Astrocyte (in vitro differentiated cells and primary cell): ENCODE measurements at regions not wholly inside any gene's neighbourhood (a gene's known extent, or its start where the extent isn't known, plus 50 kb on each side); places are given as distances from the start of the nearest gene placed in this dataset.

Experiments
- DNase-seq: peaks from one replicate; pipeline ENCODE4 v3.0.0-alpha.2; 2010; ENCODE audit warnings: low read depth
- FAIRE-seq: peaks from 2 replicates; lab custom pipeline; 2011; peaks lifted over from hg19 to GRCh38; lab: Jason Lieb, UNC
- H2AFZ ChIP-seq: 2 replicates; pipeline ENCODE4 v1.6.0; 2012; ENCODE audit warnings: low read depth, low read length, inconsistent platforms
- H3K27ac ChIP-seq: 2 replicates; pipeline ENCODE4 v1.5.1; 2011; ENCODE audit warnings: low read depth, low read length, inconsistent platforms
- H3K27me3 ChIP-seq: 2 replicates; pipeline ENCODE4 v1.6.0; 2011; ENCODE audit warnings: low read length, inconsistent platforms; ENCODE audit not compliant: insufficient read depth
- H3K36me3 ChIP-seq: 2 replicates; pipeline ENCODE4 v1.5.1; 2011; ENCODE audit warnings: low read length, inconsistent platforms; ENCODE audit not compliant: insufficient read depth
- H3K4me1 ChIP-seq: 2 replicates; pipeline ENCODE4 v1.5.1; 2011; ENCODE audit warnings: low read length, inconsistent platforms; ENCODE audit not compliant: insufficient read depth
- H3K4me2 ChIP-seq: 2 replicates; pipeline ENCODE4 v1.6.0; 2012; ENCODE audit warnings: low read length, inconsistent platforms
- H3K4me3 ChIP-seq: 2 replicates; pipeline ENCODE4 v1.5.1; 2011; ENCODE audit warnings: low read depth, mild to moderate bottlenecking, low read length, inconsistent platforms; ENCODE audit not compliant: insufficient read depth
- H3K79me2 ChIP-seq: 2 replicates; pipeline ENCODE4 v1.6.0; 2012; ENCODE audit warnings: mild to moderate bottlenecking, low read length, inconsistent platforms; ENCODE audit not compliant: insufficient read depth
- H3K9ac ChIP-seq: 2 replicates; pipeline ENCODE4 v1.6.0; 2012; ENCODE audit warnings: mild to moderate bottlenecking, low read length, inconsistent platforms
- H3K9me3 ChIP-seq: 2 replicates; pipeline ENCODE4 v1.5.1; 2012; ENCODE audit warnings: low read depth, mild to moderate bottlenecking, low read length, inconsistent platforms; ENCODE audit not compliant: insufficient read depth
- H4K20me1 ChIP-seq: 2 replicates; pipeline ENCODE4 v1.6.0; 2012; ENCODE audit warnings: low read length, inconsistent platforms; ENCODE audit not compliant: insufficient read depth
- H3K27ac Mint-ChIP-seq: one replicate; pipeline ENCODE4 v1.8.0; 2021; ENCODE audit warnings: mild to moderate bottlenecking, mixed read lengths; ENCODE audit not compliant: unreplicated experiment
- H3K27me3 Mint-ChIP-seq: one replicate; pipeline ENCODE4 v1.8.0; 2021; ENCODE audit warnings: low read depth, mixed read lengths; ENCODE audit not compliant: unreplicated experiment
- H3K36me3 Mint-ChIP-seq: one replicate; pipeline ENCODE4 v1.8.0; 2021; ENCODE audit warnings: low read depth, mixed read lengths; ENCODE audit not compliant: unreplicated experiment
- H3K4me1 Mint-ChIP-seq: one replicate; pipeline ENCODE4 v1.8.0; 2021; ENCODE audit warnings: low read depth, mixed read lengths; ENCODE audit not compliant: unreplicated experiment
- H3K4me3 Mint-ChIP-seq: one replicate; pipeline ENCODE4 v1.8.0; 2021; ENCODE audit warnings: mild to moderate bottlenecking, moderate library complexity, mixed read lengths; ENCODE audit not compliant: unreplicated experiment
- H3K9me3 Mint-ChIP-seq: one replicate; pipeline ENCODE4 v1.8.0; 2021; ENCODE audit warnings: mild to moderate bottlenecking, mixed read lengths; ENCODE audit not compliant: unreplicated experiment
- CTCF ChIP-seq: IDR thresholded peaks from 2 replicates; pipeline ENCODE4 v1.5.1; 2011; ENCODE audit warnings: low read depth, mild to moderate bottlenecking, inconsistent platforms, low read length, moderate library complexity; ENCODE audit not compliant: insufficient read depth
- EZH2 ChIP-seq: IDR thresholded peaks from 2 replicates; pipeline ENCODE4 v1.6.1; 2012; ENCODE audit warnings: mild to moderate bottlenecking, low read length, inconsistent platforms; ENCODE audit not compliant: insufficient read depth

- H3K9me3 Mint-ChIP-seq: no peaks in the 10 kb centered on the region
These were observed 682.6 kb downstream of the HS3ST4 start for GRCh38 chr16:26374279-26374925.

DNA sequence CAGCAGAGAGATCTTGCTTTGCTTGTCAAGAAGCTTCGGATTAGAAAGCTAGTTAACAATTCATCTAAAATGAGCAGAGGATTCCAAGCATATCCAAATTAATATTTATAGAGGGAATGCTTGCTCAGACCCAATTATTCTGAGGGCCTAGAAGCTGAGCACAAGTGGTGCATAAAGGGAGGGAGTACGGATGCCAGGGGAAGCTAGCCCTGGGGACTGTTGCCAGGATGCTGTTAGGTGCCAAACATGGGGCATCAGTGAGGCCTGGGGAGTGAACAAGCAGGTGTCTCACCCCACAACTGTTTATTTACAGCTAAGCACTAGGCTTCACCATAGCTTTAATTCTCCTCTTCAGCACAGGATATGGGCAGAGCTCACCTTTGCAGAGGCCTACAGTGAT lies 684.1 kb upstream of the C16orf82 start:
- H3K9me3 ChIP-seq: peaks cover 10% of the 10 kb centered on the region
- peaks cover 4% of the 10 kb centered on the region for H3K9me3 Mint-ChIP-seq
- H3K4me3 ChIP-seq: no peak overlapping the region
- no peak overlapping the region for H2AFZ ChIP-seq
- no peaks in the 10 kb centered on the region for H4K20me1 ChIP-seq
- H3K4me1 Mint-ChIP-seq: no peaks in the 10 kb centered on the region
- TF ChIP-seq CTCF (no peak), EZH2 (no peak)
- H3K36me3 Mint-ChIP-seq: no peaks in the 10 kb centered on the region
- H3K36me3 ChIP-seq: no peaks in the 10 kb centered on the region
- no peaks in the 10 kb centered on the region for H3K27me3 Mint-ChIP-seq
- H3K4me1 ChIP-seq: no peaks in the 10 kb centered on the region
- no peak overlapping the region for H3K9ac ChIP-seq
- H3K27me3 ChIP-seq: no peaks in the 10 kb centered on the region
- FAIRE-seq (no peak), DNase-seq (no peak)
- H3K79me2 ChIP-seq: no peaks in the 10 kb centered on the region
- H3K27ac ChIP-seq: no peak overlapping the region
- H3K4me2 ChIP-seq: no peak overlapping the region
- H3K4me3 Mint-ChIP-seq: no peak overlapping the region
- H3K27ac Mint-ChIP-seq: no peak overlapping the region

More at GRCh38 chr16:26374279-26374925, 682.6 kb downstream of the HS3ST4 start:
- FAIRE-seq (no peak), DNase-seq (no peak)
- Histone ChIP-seq H3K4me3 (no peak overlapping the region), H3K36me3 (no peaks in the 10 kb centered on the region), H3K9me3 (peaks cover 16% of the 10 kb centered on the region), H3K4me1 (no peaks in the 10 kb centered on the region), H3K4me2 (no peak overlapping the region), H3K27ac (no peak overlapping the region), H2AFZ (no peak overlapping the region), H4K20me1 (no peaks in the 10 kb centered on the region), H3K9ac (no peak overlapping the region), H3K79me2 (no peaks in the 10 kb centered on the region), H3K27me3 (no peaks in the 10 kb centered on the region)
- Mint-ChIP-seq H3K4me3 (no peak overlapping the region), H3K27me3 (no peaks in the 10 kb centered on the region), H3K27ac (no peak overlapping the region), H3K36me3 (no peaks in the 10 kb centered on the region), H3K4me1 (no peaks in the 10 kb centered on the region)
- TF ChIP-seq EZH2 (no peak), CTCF (no peak)

GRCh38 chr16:26386096-26386495 lies 680.6 kb upstream of the C16orf82 start:
- no peak overlapping the region for H3K4me3 ChIP-seq
- no peak overlapping the region for H2AFZ ChIP-seq
- H4K20me1 ChIP-seq: no peaks in the 10 kb centered on the region
- no peak overlapping the region for H3K27ac Mint-ChIP-seq
- no peak for FAIRE-seq
- no peak overlapping the region for H3K4me2 ChIP-seq
- H3K36me3 Mint-ChIP-seq: no peaks in the 10 kb centered on the region
- H3K4me1 Mint-ChIP-seq: no peaks in the 10 kb centered on the region
- DNase-seq: no peak
- no peak overlapping the region for H3K4me3 Mint-ChIP-seq
- H3K9me3 Mint-ChIP-seq: no peaks in the 10 kb centered on the region
- no peaks in the 10 kb centered on the region for H3K27me3 ChIP-seq
- TF ChIP-seq CTCF (no peak), EZH2 (no peak)
- H3K27ac ChIP-seq: no peak overlapping the region
- no peaks in the 10 kb centered on the region for H3K4me1 ChIP-seq
- peaks cover 5% of the 10 kb centered on the region for H3K9me3 ChIP-seq
- H3K9ac ChIP-seq: no peak overlapping the region
- no peaks in the 10 kb centered on the region for H3K36me3 ChIP-seq
- no peaks in the 10 kb centered on the region for H3K27me3 Mint-ChIP-seq
- H3K79me2 ChIP-seq: no peaks in the 10 kb centered on the region
